Thyroid gland (tissue), 4 donors: ENCODE measurements at regions not wholly inside any gene's neighbourhood (a gene's known extent, or its start where the extent isn't known, plus 50 kb on each side); places are given as distances from the start of the nearest gene placed in this dataset.
"Not testable (repeated sequence)": the region's sequence is repeated elsewhere in the genome, so short reads cannot be mapped to it uniquely, and the experiment has no call there.

Source experiments
- DNase-seq, 2 donors: peaks; one replicate each; pipeline ENCODE4 v3.0.0-alpha.2; 2019
- H3K27ac ChIP-seq, 3 donors: fragments of 200-600 bp; sonication (generic); 1 replicate in 2 of 3; 2 replicates in 1 of 3; pipeline ENCODE4 v1.5.1; 2016 to 2019; ENCODE audit warnings: mild to moderate bottlenecking in 1 of 3, moderate library complexity in 1 of 3
- H3K27me3 ChIP-seq: fragments of 200-600 bp; sonication (generic); one replicate; pipeline ENCODE4 v1.5.1; 2019
- H3K36me3 ChIP-seq, 2 donors: fragments of 200-600 bp; sonication (generic); one replicate each; pipeline ENCODE4 v1.5.1; 2016 to 2019
- H3K4me1 ChIP-seq, 2 donors: fragments of 200-600 bp; sonication (generic); one replicate each; pipeline ENCODE4 v1.5.1; 2017 to 2019
- H3K4me3 ChIP-seq, 3 donors: fragments of 200-600 bp; sonication (generic); replicated peaks in 1 of 3; 1 replicate in 2 of 3; 2 replicates in 1 of 3; pipeline ENCODE4 v1.5.1; 2016; ENCODE audit warnings: mild to moderate bottlenecking in 1 of 3
- H3K9me3 ChIP-seq: fragments of 200-600 bp; sonication (generic); one replicate; pipeline ENCODE4 v1.5.1; 2017
- POLR2A ChIP-seq, 2 donors: fragments of 450-650 bp; IDR thresholded peaks; one replicate each; pipeline ENCODE4 v1.6.1; 2017; ENCODE audit warnings: antibody characterized with exemption in 2 of 2, mild to moderate bottlenecking in 2 of 2, moderate library complexity in 1 of 2
- WGBS, 2 donors: methylation state at CpG; one replicate each; pipeline ENCODE4 v1.1.5; 2017; 5-methylcytosine and 5-hydroxymethylcytosine counted together
- intact Hi-C: fragments of 100-400 bp; cut with DNase I; formaldehyde crosslinking; loops from one replicate; pipeline ENCODE4 v1.15.1; 2023
- TF ChIP-seq, protein P1 (sequence below), 6 experiments: fragments of 200-600 bp in 3 of 6; fragments of 450-650 bp in 3 of 6; sonication (generic) in 3 of 6; IDR thresholded peaks; one replicate each; pipeline ENCODE4 v1.5.1; 2016 to 2019; ENCODE audit warnings: antibody characterized with exemption in 6 of 6, mild to moderate bottlenecking in 2 of 6, inconsistent platforms in 1 of 6, moderate library complexity in 1 of 6

DNA sequence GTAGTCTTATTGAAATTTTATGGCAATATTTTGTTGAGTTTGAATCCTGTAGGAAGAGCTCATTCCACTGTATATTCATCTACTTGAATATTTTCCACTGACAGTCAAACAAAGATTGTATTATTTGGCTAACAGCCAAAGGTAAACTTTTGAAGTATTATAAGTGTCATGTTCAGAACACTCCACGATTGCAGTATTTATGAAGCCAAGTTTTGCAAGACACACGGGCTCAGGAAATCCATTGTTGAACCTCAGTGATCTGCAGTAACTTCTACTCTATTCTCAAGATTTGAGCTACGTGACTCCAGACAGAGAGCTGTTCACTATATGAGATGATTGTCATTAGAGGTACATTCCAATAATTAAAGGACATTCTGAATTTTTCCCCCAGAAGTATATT is 302.7 kb upstream of the ADGRL3 start:
- H3K27me3 ChIP-seq, result no peaks in the 10 kb centered on the region
- no peak for TF ChIP-seq POLR2A (IDR thresholded peaks at IDR 0.05)
- TF ChIP-seq, protein P1, sequence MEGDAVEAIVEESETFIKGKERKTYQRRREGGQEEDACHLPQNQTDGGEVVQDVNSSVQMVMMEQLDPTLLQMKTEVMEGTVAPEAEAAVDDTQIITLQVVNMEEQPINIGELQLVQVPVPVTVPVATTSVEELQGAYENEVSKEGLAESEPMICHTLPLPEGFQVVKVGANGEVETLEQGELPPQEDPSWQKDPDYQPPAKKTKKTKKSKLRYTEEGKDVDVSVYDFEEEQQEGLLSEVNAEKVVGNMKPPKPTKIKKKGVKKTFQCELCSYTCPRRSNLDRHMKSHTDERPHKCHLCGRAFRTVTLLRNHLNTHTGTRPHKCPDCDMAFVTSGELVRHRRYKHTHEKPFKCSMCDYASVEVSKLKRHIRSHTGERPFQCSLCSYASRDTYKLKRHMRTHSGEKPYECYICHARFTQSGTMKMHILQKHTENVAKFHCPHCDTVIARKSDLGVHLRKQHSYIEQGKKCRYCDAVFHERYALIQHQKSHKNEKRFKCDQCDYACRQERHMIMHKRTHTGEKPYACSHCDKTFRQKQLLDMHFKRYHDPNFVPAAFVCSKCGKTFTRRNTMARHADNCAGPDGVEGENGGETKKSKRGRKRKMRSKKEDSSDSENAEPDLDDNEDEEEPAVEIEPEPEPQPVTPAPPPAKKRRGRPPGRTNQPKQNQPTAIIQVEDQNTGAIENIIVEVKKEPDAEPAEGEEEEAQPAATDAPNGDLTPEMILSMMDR (IDR thresholded peaks at IDR 0.05), result no peak
- H3K4me1 ChIP-seq, result no peaks in the 10 kb centered on the region
- intact Hi-C loops, result no loop called here
- H3K9me3 ChIP-seq, result no peaks in the 10 kb centered on the region
- 44 to 48% methylated on average over 3 of the region's 3 CpGs for WGBS, 2 donors
- H3K36me3 ChIP-seq, result no peaks in the 10 kb centered on the region
- no peak overlapping the region for H3K27ac ChIP-seq
- DNase-seq, result no peak
- H3K4me3 ChIP-seq, result no peak overlapping the region

DNA sequence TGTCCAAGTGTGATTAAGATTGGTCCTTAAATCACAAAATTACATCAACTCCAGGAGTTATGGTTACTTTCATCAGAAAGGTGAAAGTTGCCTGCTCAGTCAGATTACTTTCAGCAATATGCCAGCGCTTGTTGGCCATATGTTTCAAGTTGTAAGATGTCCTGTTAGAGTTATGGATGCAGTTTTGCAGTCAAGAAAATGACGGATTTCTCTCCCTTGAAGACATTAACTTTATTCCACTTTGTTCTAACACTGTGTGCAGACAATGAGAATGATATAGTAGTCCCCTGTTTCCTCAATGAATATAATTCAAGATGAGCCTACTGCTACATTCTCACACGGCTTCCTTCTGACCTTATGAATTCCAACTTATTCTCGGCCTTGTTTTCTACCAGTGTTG is 295.0 kb upstream of the ADGRL3 start:
- Histone ChIP-seq H3K27ac (no peak overlapping the region), H3K27me3 (no peaks in the 10 kb centered on the region), H3K4me3 (no peak overlapping the region), H3K36me3 (no peaks in the 10 kb centered on the region), H3K9me3 (no peaks in the 10 kb centered on the region), H3K4me1 (no peaks in the 10 kb centered on the region)
- intact Hi-C loops, result no loop called here
- TF ChIP-seq, protein P1 (IDR thresholded peaks at IDR 0.05), result no peak
- TF ChIP-seq POLR2A (IDR thresholded peaks at IDR 0.05), result no peak
- 90 to 93% methylated on average over 4 of the region's 4 CpGs for WGBS, 2 donors
- DNase-seq, result no peak

DNA sequence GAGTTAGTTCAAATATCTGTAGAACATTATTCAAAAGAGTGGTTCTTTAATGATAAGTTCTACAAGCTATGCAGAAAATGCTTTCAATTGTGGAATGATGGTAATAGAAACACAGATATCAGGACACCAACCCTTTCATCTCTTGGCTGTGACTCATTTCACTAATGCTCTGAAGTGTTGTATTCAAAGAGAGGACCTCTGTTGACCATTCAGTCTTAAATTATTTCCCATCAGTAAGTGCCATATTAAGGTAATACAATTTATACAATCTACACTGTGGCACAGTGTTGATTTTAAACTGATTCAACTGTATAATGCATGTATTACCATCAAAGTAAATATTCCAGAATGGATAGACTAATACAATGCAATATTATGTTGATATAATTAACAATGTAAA is 289.0 kb upstream of the ADGRL3 start:
- intact Hi-C loops, result no loop called here
- H3K9me3 ChIP-seq, result no peaks in the 10 kb centered on the region
- H3K27me3 ChIP-seq, result no peaks in the 10 kb centered on the region
- no peaks in the 10 kb centered on the region for H3K36me3 ChIP-seq
- no peak overlapping the region for H3K27ac ChIP-seq
- TF ChIP-seq POLR2A (IDR thresholded peaks at IDR 0.05), result no peak
- TF ChIP-seq, protein P1 (IDR thresholded peaks at IDR 0.05), result no peak
- DNase-seq, result no peak
- no peaks in the 10 kb centered on the region for H3K4me1 ChIP-seq
- no peak overlapping the region for H3K4me3 ChIP-seq

DNA sequence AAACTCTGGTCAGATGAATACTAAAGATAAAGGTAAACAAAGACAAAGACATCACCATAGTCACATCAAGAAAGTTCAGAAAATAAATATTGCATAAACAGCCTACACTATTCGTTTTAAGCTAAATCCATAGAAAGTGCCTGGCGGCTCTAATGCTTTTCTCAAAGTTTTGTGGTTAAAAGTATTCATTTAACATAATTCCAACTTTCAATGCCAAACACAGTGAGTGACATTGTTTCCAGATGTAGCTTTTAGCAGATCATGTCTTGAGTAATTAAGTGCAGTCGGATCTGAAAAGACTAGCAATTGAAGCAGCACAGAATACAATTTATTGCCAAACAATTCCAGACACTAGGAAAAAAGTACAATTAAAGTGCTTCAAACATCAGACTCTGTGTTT is 287.1 kb upstream of the ADGRL3 start:
- Histone ChIP-seq H3K27ac (no peak overlapping the region), H3K4me3 (no peak overlapping the region), H3K4me1 (no peaks in the 10 kb centered on the region), H3K9me3 (no peaks in the 10 kb centered on the region), H3K27me3 (no peaks in the 10 kb centered on the region), H3K36me3 (no peaks in the 10 kb centered on the region)
- intact Hi-C loops, result no loop called here
- 76 to 79% methylated on average over 3 of the region's 3 CpGs for WGBS, 2 donors
- TF ChIP-seq, protein P1 (IDR thresholded peaks at IDR 0.05), result no peak
- TF ChIP-seq POLR2A (IDR thresholded peaks at IDR 0.05), result no peak
- no peak for DNase-seq

DNA sequence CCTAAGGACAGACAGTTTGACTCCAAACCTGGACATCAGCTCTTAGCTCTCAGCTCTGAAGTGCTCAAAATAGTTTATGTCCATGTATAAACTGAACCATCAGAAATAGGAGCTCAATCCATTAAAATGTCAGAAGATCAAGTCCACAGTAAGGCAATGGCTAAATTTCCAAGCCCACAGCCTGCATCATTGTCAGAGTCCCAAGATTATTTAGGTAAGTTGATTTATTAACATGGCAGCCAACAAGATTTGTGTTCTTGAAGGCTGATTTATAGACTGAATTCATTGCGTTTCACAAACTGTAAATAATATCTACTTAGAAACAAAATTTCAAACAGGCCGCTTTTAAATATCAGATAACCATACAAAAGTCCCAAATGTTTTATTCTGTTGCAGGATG is 286.5 kb upstream of the ADGRL3 start:
- no peaks in the 10 kb centered on the region for H3K9me3 ChIP-seq
- H3K36me3 ChIP-seq, result no peaks in the 10 kb centered on the region
- H3K4me3 ChIP-seq, result no peak overlapping the region
- H3K27ac ChIP-seq, result no peak overlapping the region
- intact Hi-C loops, result no loop called here
- TF ChIP-seq POLR2A (IDR thresholded peaks at IDR 0.05), result no peak
- TF ChIP-seq, protein P1 (IDR thresholded peaks at IDR 0.05), result no peak
- no peaks in the 10 kb centered on the region for H3K27me3 ChIP-seq
- no peak for DNase-seq
- no peaks in the 10 kb centered on the region for H3K4me1 ChIP-seq
- WGBS, 2 donors, result 94 to 96% methylated on average over 2 of the region's 2 CpGs

DNA sequence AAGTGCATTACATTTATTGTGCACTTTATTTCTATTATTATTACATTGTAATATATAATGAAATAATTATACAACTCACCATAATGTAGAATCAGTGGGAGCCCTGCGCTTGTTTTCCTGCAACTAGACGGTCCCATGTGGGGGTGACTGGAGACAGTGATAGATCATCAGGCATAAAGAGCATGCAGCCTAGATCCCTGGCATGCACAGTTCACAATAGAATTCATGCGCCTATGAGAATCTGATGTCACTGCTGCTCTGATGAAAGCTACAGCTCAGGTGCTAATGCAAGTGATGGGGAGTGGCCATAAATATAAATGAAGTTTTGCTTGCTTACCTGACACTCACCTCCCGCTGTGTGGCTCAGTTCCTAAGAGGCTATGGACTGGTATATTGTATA is 278.4 kb upstream of the ADGRL3 start:
- intact Hi-C loops, H3K27ac ChIP-seq, H3K27me3 ChIP-seq, H3K9me3 ChIP-seq, H3K4me3 ChIP-seq, DNase-seq, H3K36me3 ChIP-seq, H3K4me1 ChIP-seq: not testable (repeated sequence)
- 83 to 84% methylated on average over 4 of the region's 4 CpGs for WGBS, 2 donors
